ENCODE measurements at regions not wholly inside any gene's neighbourhood (a gene's known extent, or its start where the extent isn't known, plus 50 kb on each side); places are given as distances from the start of the nearest gene placed in this dataset.
"Not testable (repeated sequence)": the region's sequence is repeated elsewhere in the genome, so short reads cannot be mapped to it uniquely, and the experiment has no call there.

DNA sequence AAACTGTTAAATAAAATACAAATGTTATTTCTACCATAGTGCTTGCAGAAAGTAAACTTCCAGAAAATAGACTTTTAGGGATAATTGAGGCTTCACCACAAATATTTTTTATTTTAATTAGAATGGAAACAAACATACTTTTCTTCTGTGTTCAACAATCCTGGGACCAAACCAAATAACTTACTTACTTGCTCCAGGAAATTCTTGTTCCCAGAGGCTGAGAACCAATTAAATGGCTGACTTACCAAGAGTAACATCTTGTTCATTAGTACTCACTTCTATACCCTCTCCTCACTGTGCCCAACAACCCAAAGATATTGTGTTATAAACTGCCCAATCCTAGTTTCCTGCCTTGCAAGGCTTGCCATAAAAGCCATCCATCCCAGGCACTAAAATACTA, 172.2 kb upstream of the PFN2 start:
- H3K4me1 Mint-ChIP-seq, result no peaks in the 10 kb centered on the region
- no peak overlapping the region for H3K4me3 Mint-ChIP-seq

GRCh38 chr3:150141790-150142326, 171.2 kb upstream of the PFN2 start:
- Mint-ChIP-seq H3K27me3 (peaks cover 8% of the 10 kb centered on the region), H3K9me3 (no peaks in the 10 kb centered on the region), H3K4me1 (no peaks in the 10 kb centered on the region), H3K36me3 (no peaks in the 10 kb centered on the region), H3K27ac (no peak overlapping the region), H3K4me3 (no peak overlapping the region)

More for the DNA sequence above, 172.2 kb upstream of the PFN2 start:
- H3K9me3 Mint-ChIP-seq, result no peaks in the 10 kb centered on the region
- no peak overlapping the region for H3K27ac Mint-ChIP-seq
- H3K27me3 Mint-ChIP-seq, result peaks cover 6% of the 10 kb centered on the region
- H3K36me3 Mint-ChIP-seq, result no peaks in the 10 kb centered on the region

DNA sequence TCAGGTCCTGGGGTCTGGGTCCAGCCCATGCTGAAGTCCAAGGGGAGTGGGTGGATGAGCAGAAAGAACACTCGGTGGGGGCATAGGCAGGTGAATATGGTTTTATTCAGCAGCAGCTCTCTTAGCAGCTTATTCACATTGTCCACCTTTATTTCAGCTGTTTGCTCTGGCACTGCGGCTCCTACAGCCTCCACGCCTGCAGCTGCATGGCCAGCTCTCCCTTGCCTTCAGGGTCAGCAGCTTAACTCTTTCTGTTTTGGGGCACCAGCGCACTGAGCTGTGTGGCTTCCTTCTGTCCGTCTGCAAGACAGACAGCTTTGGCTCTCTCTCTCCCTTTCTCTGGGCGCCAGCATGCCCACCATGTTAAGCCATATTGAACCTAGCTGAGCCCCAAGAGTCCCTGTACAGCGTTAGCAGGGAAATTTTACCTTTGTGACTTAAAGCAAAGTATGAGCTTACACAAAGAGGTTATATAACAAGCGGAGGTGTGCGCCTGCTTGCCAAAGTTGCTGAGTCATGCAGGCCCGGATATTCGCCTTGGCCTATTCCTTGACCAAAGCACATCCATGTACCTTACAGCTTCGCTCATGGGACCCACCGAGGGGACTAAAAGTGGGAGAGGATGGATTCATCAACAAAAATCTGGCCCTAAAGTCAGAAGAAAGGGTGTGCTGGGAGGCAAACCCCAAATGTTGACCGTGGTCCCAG, 170.1 kb upstream of the PFN2 start:
- no peaks in the 10 kb centered on the region for H3K4me1 Mint-ChIP-seq
- no peaks in the 10 kb centered on the region for H3K36me3 Mint-ChIP-seq
- no peak overlapping the region for H3K27ac Mint-ChIP-seq
- peaks cover 10% of the 10 kb centered on the region for H3K27me3 Mint-ChIP-seq
- H3K4me3 Mint-ChIP-seq, result no peak overlapping the region
- no peaks in the 10 kb centered on the region for H3K9me3 Mint-ChIP-seq

- Mint-ChIP-seq H3K36me3 (no peaks in the 10 kb centered on the region), H3K27ac (no peak overlapping the region), H3K27me3 (peaks cover 8% of the 10 kb centered on the region), H3K4me3 (no peak overlapping the region), H3K4me1 (no peaks in the 10 kb centered on the region), H3K9me3 (no peaks in the 10 kb centered on the region)
Measured at GRCh38 chr3:150138824-150139223, 168.1 kb upstream of the PFN2 start.

DNA sequence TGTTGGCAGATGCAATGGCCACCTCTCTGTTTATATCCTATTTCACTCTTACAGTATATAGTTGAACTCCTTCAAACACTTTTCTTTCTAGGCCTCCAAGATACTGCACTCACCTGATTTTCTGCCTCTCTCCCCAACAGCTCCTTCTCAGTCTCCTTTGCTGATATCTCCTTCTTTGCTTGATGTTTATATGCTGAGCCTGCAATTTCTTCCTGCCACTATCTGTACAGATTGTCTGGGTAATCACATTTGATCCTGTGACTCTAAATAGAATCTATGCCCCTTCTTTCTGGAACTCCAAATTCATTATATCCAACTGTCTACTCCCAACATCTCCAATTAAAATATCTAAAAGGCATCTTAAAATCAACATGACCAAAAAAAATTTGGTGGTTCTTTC, 165.5 kb upstream of the PFN2 start:
- no peaks in the 10 kb centered on the region for H3K36me3 Mint-ChIP-seq
- H3K9me3 Mint-ChIP-seq, result no peaks in the 10 kb centered on the region
- H3K27me3 Mint-ChIP-seq, result peaks cover 15% of the 10 kb centered on the region
- H3K27ac Mint-ChIP-seq, result no peak overlapping the region
- no peak overlapping the region for H3K4me3 Mint-ChIP-seq
- H3K4me1 Mint-ChIP-seq, result no peaks in the 10 kb centered on the region

DNA sequence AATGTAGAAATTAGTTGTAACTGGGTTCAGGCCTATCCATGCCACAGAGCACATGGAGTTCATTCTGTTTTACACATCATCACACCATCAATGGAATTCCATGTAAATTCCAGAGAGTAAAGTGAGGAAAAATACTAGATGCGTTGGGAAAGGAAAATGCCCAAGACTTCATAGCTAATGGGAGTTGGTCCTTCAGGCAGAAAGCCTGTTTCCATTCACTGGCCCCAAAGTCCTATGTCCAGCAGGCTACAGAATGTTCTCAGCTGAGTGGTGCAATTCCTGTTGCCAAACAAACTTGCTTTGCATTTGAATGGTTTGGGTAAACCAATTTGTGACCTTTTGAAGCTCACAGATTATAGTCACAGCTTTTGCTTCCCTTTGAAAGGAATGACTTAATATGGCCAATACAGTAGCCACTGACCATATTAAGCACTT, 164.6 kb upstream of the PFN2 start:
- Mint-ChIP-seq H3K27ac (no peak overlapping the region), H3K9me3 (no peaks in the 10 kb centered on the region), H3K27me3 (peaks cover 15% of the 10 kb centered on the region), H3K4me1 (no peaks in the 10 kb centered on the region), H3K36me3 (no peaks in the 10 kb centered on the region), H3K4me3 (no peak overlapping the region)

- Mint-ChIP-seq H3K27ac (no peak overlapping the region), H3K27me3 (peaks cover 15% of the 10 kb centered on the region), H3K9me3 (no peaks in the 10 kb centered on the region), H3K4me1 (no peaks in the 10 kb centered on the region), H3K4me3 (no peak overlapping the region), H3K36me3 (no peaks in the 10 kb centered on the region)
Measured at GRCh38 chr3:150133293-150133692, 162.6 kb upstream of the PFN2 start.

DNA sequence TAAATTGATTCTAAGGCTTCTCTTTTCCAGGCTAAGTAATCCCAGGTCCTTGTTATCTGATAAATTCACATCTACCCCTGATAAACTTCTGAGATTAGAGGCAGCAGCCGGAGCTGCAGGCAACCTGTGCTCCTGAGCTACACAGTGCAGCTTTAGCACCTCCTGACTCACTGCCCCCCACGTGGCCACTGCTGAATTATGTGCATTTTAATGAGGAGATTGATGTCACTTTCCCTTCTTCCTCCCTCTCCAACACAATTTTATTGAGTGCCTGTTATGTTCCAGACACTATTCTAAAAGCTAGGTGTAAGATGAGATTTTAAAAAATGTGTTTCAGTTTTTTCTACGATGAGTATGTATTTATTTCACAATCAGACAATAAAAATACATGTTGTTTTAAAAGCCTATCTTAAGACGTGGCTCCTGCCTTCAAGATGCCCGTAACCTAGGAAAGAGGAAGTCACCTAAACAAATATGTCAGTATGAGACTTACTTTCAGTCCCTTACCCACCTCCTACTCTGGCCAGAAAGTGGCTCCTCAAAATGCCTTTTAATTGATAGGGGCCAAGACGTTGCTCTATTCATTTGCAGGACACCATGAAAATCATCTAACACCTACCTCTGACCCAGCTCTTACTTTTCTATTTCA, 161.5 kb upstream of the PFN2 start:
- Mint-ChIP-seq H3K27ac (no peak overlapping the region), H3K36me3 (no peaks in the 10 kb centered on the region), H3K4me3 (no peak overlapping the region), H3K9me3 (no peaks in the 10 kb centered on the region), H3K27me3 (peaks cover 12% of the 10 kb centered on the region), H3K4me1 (no peaks in the 10 kb centered on the region)

- Mint-ChIP-seq H3K9me3 (no peaks in the 10 kb centered on the region), H3K27ac (no peak overlapping the region), H3K4me1 (no peaks in the 10 kb centered on the region), H3K27me3 (peaks cover 9% of the 10 kb centered on the region), H3K36me3 (no peaks in the 10 kb centered on the region), H3K4me3 (no peak overlapping the region)
Measured at GRCh38 chr3:150131663-150132062, 161.0 kb upstream of the PFN2 start.

GRCh38 chr3:150130404-150131100, 159.9 kb upstream of the PFN2 start:
- Mint-ChIP-seq H3K9me3 (no peaks in the 10 kb centered on the region), H3K27me3 (peaks cover 10% of the 10 kb centered on the region), H3K36me3 (no peaks in the 10 kb centered on the region), H3K4me3 (no peak overlapping the region), H3K27ac (no peak overlapping the region), H3K4me1 (no peaks in the 10 kb centered on the region)

DNA sequence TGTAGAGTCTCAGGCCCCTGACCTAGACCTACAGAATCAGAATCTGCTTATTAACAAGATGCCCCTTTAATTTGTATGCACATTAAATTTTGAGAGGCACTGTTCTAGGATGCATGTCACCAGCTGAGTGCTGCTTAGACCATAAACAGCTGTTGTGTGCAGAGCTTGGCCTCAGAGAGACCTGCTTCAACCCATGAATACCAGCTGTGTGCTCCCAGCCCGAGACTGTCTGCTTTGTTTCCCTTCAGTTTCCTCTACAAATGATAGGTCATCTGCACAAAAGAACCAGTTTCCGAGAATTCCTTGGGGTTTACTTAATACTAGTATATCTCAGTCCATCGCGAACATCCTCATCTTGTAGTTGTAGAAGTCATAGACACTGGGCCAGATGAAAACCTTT, 158.5 kb upstream of the PFN2 start:
- H3K36me3 Mint-ChIP-seq, result no peaks in the 10 kb centered on the region
- no peak overlapping the region for H3K27ac Mint-ChIP-seq
- H3K4me1 Mint-ChIP-seq, result no peaks in the 10 kb centered on the region
- H3K9me3 Mint-ChIP-seq, result no peaks in the 10 kb centered on the region
- no peak overlapping the region for H3K4me3 Mint-ChIP-seq
- H3K27me3 Mint-ChIP-seq, result peaks cover 10% of the 10 kb centered on the region

- peaks cover 10% of the 10 kb centered on the region for H3K27me3 Mint-ChIP-seq
- H3K4me3 Mint-ChIP-seq, result no peak overlapping the region
- H3K27ac Mint-ChIP-seq, result no peak overlapping the region
- H3K4me1 Mint-ChIP-seq, result no peaks in the 10 kb centered on the region
- H3K36me3 Mint-ChIP-seq, result no peaks in the 10 kb centered on the region
- no peaks in the 10 kb centered on the region for H3K9me3 Mint-ChIP-seq
Measured at GRCh38 chr3:150128126-150128525, 157.4 kb upstream of the PFN2 start.

DNA sequence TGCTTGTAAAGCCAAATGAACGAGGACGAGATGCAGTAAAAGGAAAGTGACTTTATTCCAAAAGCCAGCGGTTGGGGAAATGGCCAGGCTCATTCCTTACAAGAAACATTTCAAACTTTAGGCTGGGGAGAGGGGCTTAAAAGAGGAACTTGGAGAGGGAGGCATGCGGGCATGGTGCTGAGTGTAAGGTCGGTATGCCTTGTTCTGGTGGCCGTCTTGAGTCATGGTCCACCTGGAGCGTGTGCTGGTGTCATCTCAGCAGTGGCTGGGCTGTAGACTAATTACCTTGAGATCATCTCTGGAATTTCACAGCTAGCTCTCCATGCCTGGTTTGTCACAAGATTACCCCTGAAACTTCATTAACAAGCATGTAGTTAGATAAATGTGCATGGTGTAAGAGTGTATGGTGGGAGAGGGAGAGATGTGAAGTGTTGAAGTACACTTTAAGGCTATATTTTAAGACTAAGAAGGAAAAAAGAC, 156.4 kb upstream of the PFN2 start:
- Mint-ChIP-seq H3K9me3 (no peaks in the 10 kb centered on the region), H3K4me3 (no peak overlapping the region), H3K27me3 (peaks cover 3% of the 10 kb centered on the region), H3K36me3 (no peaks in the 10 kb centered on the region), H3K4me1 (no peaks in the 10 kb centered on the region), H3K27ac (no peak overlapping the region)

DNA sequence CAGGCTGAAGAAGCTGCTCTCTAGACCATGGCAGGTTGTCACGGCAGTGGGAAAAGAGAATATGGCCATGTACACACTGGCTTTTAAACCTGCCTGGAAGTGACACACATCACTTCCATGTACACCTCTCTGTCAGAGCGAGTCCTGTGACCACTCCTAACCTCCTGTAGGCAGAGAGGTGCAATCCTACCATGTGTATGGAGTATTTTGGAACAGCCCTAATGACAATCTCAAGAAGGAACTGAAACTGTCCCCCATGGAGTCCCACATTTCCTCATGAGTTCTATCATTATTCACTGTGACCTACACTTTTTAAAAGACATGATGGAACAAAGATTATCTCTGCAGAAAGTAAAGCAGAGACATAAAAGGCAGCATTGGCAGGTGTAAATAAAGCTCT, 153.4 kb upstream of the PFN2 start:
- Mint-ChIP-seq H3K4me3 (no peak overlapping the region), H3K4me1 (no peaks in the 10 kb centered on the region), H3K36me3 (no peaks in the 10 kb centered on the region), H3K27ac (no peak overlapping the region), H3K9me3 (no peaks in the 10 kb centered on the region), H3K27me3 (peaks cover 11% of the 10 kb centered on the region)

GRCh38 chr3:150123249-150123648, 152.6 kb upstream of the PFN2 start:
- H3K4me1 Mint-ChIP-seq, H3K9me3 Mint-ChIP-seq, H3K4me3 Mint-ChIP-seq, H3K36me3 Mint-ChIP-seq, H3K27ac Mint-ChIP-seq: not testable (repeated sequence)
- H3K27me3 Mint-ChIP-seq, result peaks cover 12% of the 10 kb centered on the region

DNA sequence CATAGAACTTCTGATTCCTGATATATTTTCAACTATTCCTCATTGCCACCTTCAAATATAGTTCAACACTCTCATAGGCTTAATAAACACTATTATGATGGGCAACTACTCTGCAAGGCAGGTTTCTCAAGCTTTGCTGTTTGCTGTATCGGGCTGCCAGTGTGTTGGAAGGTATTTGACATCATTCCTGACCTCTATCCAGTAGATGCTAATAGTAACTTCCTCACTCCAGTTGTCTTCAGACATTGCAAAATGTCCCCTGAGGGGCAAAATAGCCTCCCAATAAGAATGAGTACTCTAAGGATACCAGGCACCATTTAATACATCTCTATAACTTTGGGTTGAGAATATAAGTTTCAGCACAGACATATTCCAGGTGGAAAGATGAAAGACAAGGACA, 147.5 kb upstream of the PFN2 start:
- no peak overlapping the region for H3K4me3 Mint-ChIP-seq
- H3K27me3 Mint-ChIP-seq, result peaks cover 14% of the 10 kb centered on the region
- H3K4me1 Mint-ChIP-seq, result no peaks in the 10 kb centered on the region
- H3K27ac Mint-ChIP-seq, result no peak overlapping the region
- H3K36me3 Mint-ChIP-seq, result no peaks in the 10 kb centered on the region
- H3K9me3 Mint-ChIP-seq, result no peaks in the 10 kb centered on the region
